ENCODE measurements at regions not wholly inside any gene's neighbourhood (a gene's known extent, or its start where the extent isn't known, plus 50 kb on each side); places are given as distances from the start of the nearest gene placed in this dataset.

- no peak for DNase-seq
Observed at GRCh38 chr2:6008186-6008585, 316.0 kb downstream of the SOX11 start.

GRCh38 chr2:6008726-6009125 lies 316.5 kb downstream of the SOX11 start:
- DNase-seq = no peak

GRCh38 chr2:6010163-6010562 lies 318.0 kb downstream of the SOX11 start:
- no peak for DNase-seq

GRCh38 chr2:6011921-6012320 lies 319.7 kb downstream of the SOX11 start:
- DNase-seq = no peak

- DNase-seq = no peak
Observed at GRCh38 chr2:6017736-6018286, 325.6 kb downstream of the SOX11 start.

GRCh38 chr2:6024229-6024628 lies 332.0 kb downstream of the SOX11 start:
- no peak for DNase-seq

- DNase-seq = no peak
Observed at GRCh38 chr2:6024784-6025183, 332.6 kb downstream of the SOX11 start.

GRCh38 chr2:6025391-6025790 lies 333.2 kb downstream of the SOX11 start:
- no peak for DNase-seq

GRCh38 chr2:6027066-6027465 lies 334.9 kb downstream of the SOX11 start:
- no peak for DNase-seq

GRCh38 chr2:6031200-6031867 lies 339.1 kb downstream of the SOX11 start:
- no peak for DNase-seq

GRCh38 chr2:6036211-6036610 lies 344.0 kb downstream of the SOX11 start:
- DNase-seq = no peak

- no peak for DNase-seq
Observed at GRCh38 chr2:6043238-6043637, 351.1 kb downstream of the SOX11 start.

GRCh38 chr2:6052649-6053048 lies 360.5 kb downstream of the SOX11 start:
- no peak for DNase-seq

GRCh38 chr2:6053743-6054142 lies 361.6 kb downstream of the SOX11 start:
- no peak for DNase-seq

- no peak for DNase-seq
Observed at GRCh38 chr2:6054161-6054671, 362.0 kb downstream of the SOX11 start.

GRCh38 chr2:6060992-6061663 lies 368.9 kb downstream of the SOX11 start:
- no peak for DNase-seq

- DNase-seq = no peak
Observed at GRCh38 chr2:6064757-6065156, 372.6 kb downstream of the SOX11 start.

- no peak for DNase-seq
Observed at GRCh38 chr2:6065703-6066102, 373.5 kb downstream of the SOX11 start.

GRCh38 chr2:6067089-6067488 lies 374.9 kb downstream of the SOX11 start:
- no peak for DNase-seq

GRCh38 chr2:6067806-6068205 lies 375.6 kb downstream of the SOX11 start:
- no peak for DNase-seq

- no peak for DNase-seq
Observed at GRCh38 chr2:6068429-6068828, 376.2 kb downstream of the SOX11 start.

- DNase-seq = no peak
Observed at GRCh38 chr2:6069381-6069780, 377.2 kb downstream of the SOX11 start.

- no peak for DNase-seq
Observed at GRCh38 chr2:6071519-6071918, 379.3 kb downstream of the SOX11 start.

GRCh38 chr2:6072276-6072675 lies 380.1 kb downstream of the SOX11 start:
- no peak for DNase-seq

Measured in NCI-H2081 treated with DMSO at 0.1 percent for 48 hours (cell line).